ENCODE measurements at regions not wholly inside any gene's neighbourhood (a gene's known extent, or its start where the extent isn't known, plus 50 kb on each side); places are given as distances from the start of the nearest gene placed in this dataset.
"Not testable (repeated sequence)": the region's sequence is repeated elsewhere in the genome, so short reads cannot be mapped to it uniquely, and the experiment has no call there.

GRCh38 chr10:29748109-29748650 is 113.4 kb upstream of the SVIL start:
- no peak for DNase-seq

GRCh38 chr10:29746080-29746797 is 111.5 kb upstream of the SVIL start:
- no peak for DNase-seq

- DNase-seq: no peak
These were observed 106.3 kb upstream of the SVIL start for GRCh38 chr10:29740981-29741545.

- no peak for DNase-seq
These were observed 103.6 kb upstream of the SVIL start for GRCh38 chr10:29738341-29738740.

- no peak for DNase-seq
These were observed 102.4 kb upstream of the SVIL start for GRCh38 chr10:29737074-29737593.

- DNase-seq: peak in 3 of 5 donors; percentile 5 to 20 (median 7)
These were observed 101.7 kb upstream of the SVIL start for GRCh38 chr10:29736366-29737073.

- DNase-seq: peak; percentile 55 to 80 (median 66)
These were observed 101.0 kb upstream of the SVIL start for GRCh38 chr10:29735628-29736365.

- DNase-seq: peak; percentile 14 to 54 (median 34)
These were observed 100.3 kb upstream of the SVIL start for GRCh38 chr10:29734962-29735627.

GRCh38 chr10:29734640-29734961 is 99.8 kb upstream of the SVIL start:
- no peak for DNase-seq

- no peak for DNase-seq
These were observed 98.6 kb upstream of the SVIL start for GRCh38 chr10:29733323-29733722.

GRCh38 chr10:29732918-29733317 is 98.1 kb upstream of the SVIL start:
- no peak for DNase-seq

GRCh38 chr10:29731760-29732159 is 97.0 kb upstream of the SVIL start:
- DNase-seq: no peak

- DNase-seq: no peak
These were observed 96.2 kb upstream of the SVIL start for GRCh38 chr10:29730969-29731368.

GRCh38 chr10:29730458-29730857 is 95.7 kb upstream of the SVIL start:
- no peak for DNase-seq

- no peak for DNase-seq
These were observed 93.8 kb upstream of the SVIL start for GRCh38 chr10:29728541-29729049.

GRCh38 chr10:29725927-29726326 is 91.2 kb upstream of the SVIL start:
- not testable (repeated sequence) for DNase-seq

GRCh38 chr10:29725133-29725720 is 90.5 kb upstream of the SVIL start:
- DNase-seq: no peak

- DNase-seq: no peak
These were observed 89.0 kb upstream of the SVIL start for GRCh38 chr10:29723726-29724125.

- DNase-seq: no peak
These were observed 88.0 kb upstream of the SVIL start for GRCh38 chr10:29722777-29723176.

- DNase-seq: no peak
These were observed 85.4 kb upstream of the SVIL start for GRCh38 chr10:29720149-29720548.

GRCh38 chr10:29719281-29719675 is 84.5 kb upstream of the SVIL start:
- no peak for DNase-seq

GRCh38 chr10:29715296-29715695 is 80.5 kb upstream of the SVIL start:
- no peak for DNase-seq

Data from T-helper 1 cell (primary cell).